ENCODE measurements at regions not wholly inside any gene's neighbourhood (a gene's known extent, or its start where the extent isn't known, plus 50 kb on each side); places are given as distances from the start of the nearest gene placed in this dataset.
A peak's percentile ranks its signal among the peaks of the same experiment; 100 is the strongest.

DNA sequence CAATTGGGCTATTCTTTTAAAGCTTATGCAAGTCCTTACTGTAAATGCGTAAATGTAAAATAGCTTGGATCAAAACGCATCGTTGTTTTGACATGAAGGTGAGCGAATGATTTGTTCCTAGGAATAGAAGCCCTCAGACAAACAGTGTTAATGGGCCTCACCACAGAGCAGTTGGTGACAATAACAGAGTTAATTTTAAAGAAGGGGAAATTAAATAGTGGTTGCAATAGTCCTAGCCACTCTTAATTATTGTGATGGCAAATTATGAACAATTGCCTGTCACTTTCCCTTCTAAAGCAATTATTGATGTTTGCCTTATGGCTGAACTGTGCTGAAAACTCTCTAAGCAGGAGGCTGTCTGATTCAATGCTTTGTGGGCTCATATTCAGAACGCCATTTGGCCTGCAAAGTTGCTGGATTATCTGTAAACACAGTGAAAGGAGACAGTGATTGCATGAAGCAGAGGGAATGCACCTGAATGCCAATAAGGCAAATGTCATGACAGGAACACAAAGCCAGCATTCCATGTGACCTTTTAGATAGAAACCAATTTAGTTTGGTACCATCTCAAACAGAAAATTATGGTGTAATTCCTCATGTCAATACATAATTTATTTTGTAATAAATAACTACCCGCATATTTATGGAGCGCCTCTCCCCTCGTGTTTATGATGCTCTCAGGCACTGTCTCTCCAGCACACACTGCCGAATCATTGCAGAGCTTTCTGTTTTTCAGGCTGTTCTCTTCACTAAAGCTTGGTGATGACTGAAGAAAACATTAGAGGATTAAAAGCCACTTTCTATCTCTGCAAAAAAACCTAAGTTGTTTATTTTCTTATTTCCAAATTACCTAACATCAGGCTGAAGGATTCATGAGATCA lies 387.5 kb downstream of the HACE1 start:
- Histone ChIP-seq H3K27ac (ENCODE audit: low read depth, low read length) (no peak overlapping the region), H3K27me3 (ENCODE audit: control insufficient read depth, insufficient read depth, low read length, poor library complexity, severe bottlenecking) (no peaks in the 10 kb centered on the region), H3K4me1 (ENCODE audit: control insufficient read depth, insufficient read depth, low read length) (no peaks in the 10 kb centered on the region), H3K36me3 (ENCODE audit: control insufficient read depth, insufficient read depth, low read length) (no peaks in the 10 kb centered on the region), H3K9me3 (ENCODE audit: control insufficient read depth, low read length) (no peaks in the 10 kb centered on the region), H3K4me3 (ENCODE audit: low read length) (no peak overlapping the region), H3K9ac (ENCODE audit: extremely low read depth, low read length, poor library complexity, severe bottlenecking) (no peak overlapping the region)
- Mint-ChIP-seq H3K36me3 (ENCODE audit: low read depth) (no peaks in the 10 kb centered on the region), H3K27me3 (ENCODE audit: insufficient read depth) (no peaks in the 10 kb centered on the region), H3K9me3 (no peaks in the 10 kb centered on the region), H3K4me1 (peaks cover 16% of the 10 kb centered on the region), H3K27ac (peak overlapping the region; percentile 3), H3K4me3 (no peak overlapping the region)
- 68 to 71% methylated on average over 9 of the region's 9 CpGs for WGBS, 2 experiments (ENCODE audit: insufficient coverage in 1 of 2, insufficient read length in 1 of 2)
- no peak for DNase-seq
- TF ChIP-seq, protein P1, sequence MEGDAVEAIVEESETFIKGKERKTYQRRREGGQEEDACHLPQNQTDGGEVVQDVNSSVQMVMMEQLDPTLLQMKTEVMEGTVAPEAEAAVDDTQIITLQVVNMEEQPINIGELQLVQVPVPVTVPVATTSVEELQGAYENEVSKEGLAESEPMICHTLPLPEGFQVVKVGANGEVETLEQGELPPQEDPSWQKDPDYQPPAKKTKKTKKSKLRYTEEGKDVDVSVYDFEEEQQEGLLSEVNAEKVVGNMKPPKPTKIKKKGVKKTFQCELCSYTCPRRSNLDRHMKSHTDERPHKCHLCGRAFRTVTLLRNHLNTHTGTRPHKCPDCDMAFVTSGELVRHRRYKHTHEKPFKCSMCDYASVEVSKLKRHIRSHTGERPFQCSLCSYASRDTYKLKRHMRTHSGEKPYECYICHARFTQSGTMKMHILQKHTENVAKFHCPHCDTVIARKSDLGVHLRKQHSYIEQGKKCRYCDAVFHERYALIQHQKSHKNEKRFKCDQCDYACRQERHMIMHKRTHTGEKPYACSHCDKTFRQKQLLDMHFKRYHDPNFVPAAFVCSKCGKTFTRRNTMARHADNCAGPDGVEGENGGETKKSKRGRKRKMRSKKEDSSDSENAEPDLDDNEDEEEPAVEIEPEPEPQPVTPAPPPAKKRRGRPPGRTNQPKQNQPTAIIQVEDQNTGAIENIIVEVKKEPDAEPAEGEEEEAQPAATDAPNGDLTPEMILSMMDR (conservative IDR thresholded peaks at IDR 0.05), result no peak

DNA sequence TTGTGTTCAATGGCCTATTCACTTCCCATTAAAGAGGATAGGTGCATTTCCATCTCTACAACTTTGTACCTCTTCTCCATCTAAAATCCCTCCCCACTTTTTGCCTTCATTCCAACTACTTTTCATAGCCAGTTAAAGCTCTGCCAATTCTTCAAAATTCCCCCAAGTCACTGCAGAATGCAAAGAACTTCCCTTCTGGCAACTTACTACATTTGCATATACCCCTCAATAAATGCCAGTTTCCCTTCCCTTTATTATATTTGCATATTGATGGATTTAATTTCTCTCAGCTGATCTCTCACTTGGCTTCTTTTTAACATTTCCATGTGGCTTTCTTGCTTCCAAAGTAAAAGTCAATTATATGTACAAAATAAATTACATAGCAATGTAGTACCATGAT lies 393.4 kb downstream of the HACE1 start:
- no peak overlapping the region for H3K4me3 ChIP-seq (ENCODE audit: low read length)
- Mint-ChIP-seq H3K36me3 (ENCODE audit: low read depth) (no peaks in the 10 kb centered on the region), H3K9me3 (no peaks in the 10 kb centered on the region), H3K27ac (no peak overlapping the region), H3K27me3 (ENCODE audit: insufficient read depth) (no peaks in the 10 kb centered on the region), H3K4me3 (no peak overlapping the region), H3K4me1 (peaks cover under 1% of the 10 kb centered on the region)
- H3K27ac ChIP-seq (ENCODE audit: low read depth, low read length), result no peak overlapping the region
- no peaks in the 10 kb centered on the region for H3K9me3 ChIP-seq (ENCODE audit: control insufficient read depth, low read length)
- no peaks in the 10 kb centered on the region for H3K36me3 ChIP-seq (ENCODE audit: control insufficient read depth, insufficient read depth, low read length)
- DNase-seq, result no peak
- TF ChIP-seq, protein P1 (conservative IDR thresholded peaks at IDR 0.05), result no peak
- no peak overlapping the region for H3K9ac ChIP-seq (ENCODE audit: extremely low read depth, low read length, poor library complexity, severe bottlenecking)
- H3K4me1 ChIP-seq (ENCODE audit: control insufficient read depth, insufficient read depth, low read length), result no peaks in the 10 kb centered on the region
- H3K27me3 ChIP-seq (ENCODE audit: control insufficient read depth, insufficient read depth, low read length, poor library complexity, severe bottlenecking), result no peaks in the 10 kb centered on the region

DNA sequence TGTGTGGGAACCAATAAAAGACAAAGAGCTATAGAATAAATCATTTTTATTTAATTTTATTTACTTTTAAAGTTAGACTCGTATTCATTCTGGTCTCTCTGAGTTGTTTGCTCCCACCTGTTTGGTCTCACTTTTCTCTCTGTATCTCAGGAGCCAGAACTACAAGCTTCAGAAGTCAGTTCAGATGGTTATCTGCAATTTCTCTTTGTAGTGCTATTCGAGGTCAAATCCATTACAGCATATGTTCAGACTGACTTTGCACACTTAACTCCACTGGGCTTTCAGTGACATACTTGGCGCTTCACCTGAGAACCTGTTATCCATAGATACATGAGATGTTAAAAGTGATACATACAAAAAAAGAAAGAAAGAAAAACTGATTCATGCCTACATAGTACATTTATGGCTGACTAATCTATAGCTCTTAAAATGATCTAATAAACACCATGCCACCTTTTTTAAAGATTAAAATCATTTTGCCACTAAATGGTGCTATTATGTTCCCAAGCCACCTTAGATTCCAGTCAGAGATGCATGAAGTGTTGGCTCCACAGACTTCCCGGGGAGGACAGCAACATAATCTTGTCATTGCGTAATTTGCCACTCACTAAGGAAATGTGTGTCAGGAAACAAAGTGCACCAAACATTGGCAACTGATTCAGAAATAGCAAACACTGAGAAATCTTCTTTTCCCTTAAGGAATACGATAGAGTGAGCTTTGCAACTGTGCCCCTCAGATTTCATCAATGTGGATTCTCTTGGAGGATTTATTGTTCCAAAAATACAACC lies 396.7 kb downstream of the HACE1 start:
- no peaks in the 10 kb centered on the region for H3K9me3 ChIP-seq (ENCODE audit: control insufficient read depth, low read length)
- no peaks in the 10 kb centered on the region for H3K27me3 Mint-ChIP-seq (ENCODE audit: insufficient read depth)
- TF ChIP-seq, protein P1 (conservative IDR thresholded peaks at IDR 0.05), result no peak
- WGBS, 2 experiments (ENCODE audit: insufficient coverage in 1 of 2, insufficient read length in 1 of 2), result 92 to 93% methylated on average over 4 to 6 of the region's 6 CpGs
- H3K4me3 ChIP-seq (ENCODE audit: low read length), result no peak overlapping the region
- H3K9ac ChIP-seq (ENCODE audit: extremely low read depth, low read length, poor library complexity, severe bottlenecking), result no peak overlapping the region
- no peaks in the 10 kb centered on the region for H3K27me3 ChIP-seq (ENCODE audit: control insufficient read depth, insufficient read depth, low read length, poor library complexity, severe bottlenecking)
- H3K27ac Mint-ChIP-seq, result no peak overlapping the region
- no peaks in the 10 kb centered on the region for H3K4me1 Mint-ChIP-seq
- H3K4me1 ChIP-seq (ENCODE audit: control insufficient read depth, insufficient read depth, low read length), result no peaks in the 10 kb centered on the region
- no peak for DNase-seq
- no peaks in the 10 kb centered on the region for H3K9me3 Mint-ChIP-seq
- H3K4me3 Mint-ChIP-seq, result no peak overlapping the region
- H3K27ac ChIP-seq (ENCODE audit: low read depth, low read length), result no peak overlapping the region
- no peaks in the 10 kb centered on the region for H3K36me3 ChIP-seq (ENCODE audit: control insufficient read depth, insufficient read depth, low read length)
- no peaks in the 10 kb centered on the region for H3K36me3 Mint-ChIP-seq (ENCODE audit: low read depth)
